Neural cell (in vitro differentiated cells): ENCODE measurements at regions not wholly inside any gene's neighbourhood (a gene's known extent, or its start where the extent isn't known, plus 50 kb on each side); places are given as distances from the start of the nearest gene placed in this dataset.

Experiments
- RAD21 ChIP-seq: fragments of 450-650 bp; conservative IDR thresholded peaks from 2 replicates; pipeline ENCODE4 v1.6.1; 2014; ENCODE audit warnings: antibody characterized with exemption, mild to moderate bottlenecking, moderate library complexity
- TF ChIP-seq, protein P1 (sequence below): fragments of 450-650 bp; IDR thresholded peaks from 2 replicates; pipeline ENCODE4 v1.5.1; 2014; ENCODE audit warnings: antibody characterized with exemption, mild to moderate bottlenecking, moderate library complexity; ENCODE audit not compliant: poor library complexity, severe bottlenecking

DNA sequence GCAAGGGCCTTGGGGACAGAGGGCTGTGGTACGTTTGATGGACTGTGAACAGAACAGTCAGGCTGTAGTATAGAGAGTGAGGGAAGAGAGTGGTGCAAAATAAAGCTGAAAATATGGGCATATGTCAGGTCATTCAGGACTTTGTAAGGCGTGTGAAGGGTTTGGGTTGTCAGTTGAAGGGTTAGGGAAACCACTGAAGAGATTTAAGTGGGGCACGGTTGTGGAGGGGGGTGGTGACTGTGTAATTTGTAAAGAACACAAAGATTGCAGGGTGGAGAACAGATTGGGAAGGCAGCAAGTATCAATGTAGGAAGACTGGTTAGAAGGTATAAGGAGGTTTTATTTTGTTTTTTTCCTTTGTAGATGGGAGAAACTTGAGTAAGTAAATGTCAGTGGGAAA lies 349.8 kb downstream of the DLEU7 start:
- TF ChIP-seq, protein P1, sequence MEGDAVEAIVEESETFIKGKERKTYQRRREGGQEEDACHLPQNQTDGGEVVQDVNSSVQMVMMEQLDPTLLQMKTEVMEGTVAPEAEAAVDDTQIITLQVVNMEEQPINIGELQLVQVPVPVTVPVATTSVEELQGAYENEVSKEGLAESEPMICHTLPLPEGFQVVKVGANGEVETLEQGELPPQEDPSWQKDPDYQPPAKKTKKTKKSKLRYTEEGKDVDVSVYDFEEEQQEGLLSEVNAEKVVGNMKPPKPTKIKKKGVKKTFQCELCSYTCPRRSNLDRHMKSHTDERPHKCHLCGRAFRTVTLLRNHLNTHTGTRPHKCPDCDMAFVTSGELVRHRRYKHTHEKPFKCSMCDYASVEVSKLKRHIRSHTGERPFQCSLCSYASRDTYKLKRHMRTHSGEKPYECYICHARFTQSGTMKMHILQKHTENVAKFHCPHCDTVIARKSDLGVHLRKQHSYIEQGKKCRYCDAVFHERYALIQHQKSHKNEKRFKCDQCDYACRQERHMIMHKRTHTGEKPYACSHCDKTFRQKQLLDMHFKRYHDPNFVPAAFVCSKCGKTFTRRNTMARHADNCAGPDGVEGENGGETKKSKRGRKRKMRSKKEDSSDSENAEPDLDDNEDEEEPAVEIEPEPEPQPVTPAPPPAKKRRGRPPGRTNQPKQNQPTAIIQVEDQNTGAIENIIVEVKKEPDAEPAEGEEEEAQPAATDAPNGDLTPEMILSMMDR, result no peak
- no peak for TF ChIP-seq RAD21
